ENCODE measurements at regions not wholly inside any gene's neighbourhood (a gene's known extent, or its start where the extent isn't known, plus 50 kb on each side); places are given as distances from the start of the nearest gene placed in this dataset.

DNA sequence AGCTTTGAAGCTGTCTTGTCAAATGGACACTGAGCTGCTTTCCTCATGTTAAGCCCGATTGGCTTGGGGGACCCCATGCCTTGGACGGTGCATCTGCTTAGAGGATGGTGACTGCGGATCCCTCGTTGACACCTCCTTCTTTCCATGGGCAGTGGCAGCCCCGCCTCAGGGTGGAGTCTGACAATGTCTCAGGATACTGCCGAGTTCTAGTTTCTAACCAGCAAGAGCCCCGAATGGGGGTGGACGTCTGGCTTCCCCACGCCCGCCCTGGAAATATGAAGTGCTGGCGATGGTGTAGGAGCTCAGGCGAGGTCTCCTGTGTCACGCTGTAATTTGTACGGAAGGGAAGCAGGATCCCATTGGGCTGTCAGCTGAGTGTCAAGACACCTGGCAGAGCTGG is 106.2 kb upstream of the CTBP2 start:
- 81 to 85% methylated on average over 4 to 13 of the region's 14 CpGs for WGBS, 2 donors (ENCODE audit: low coverage in 1 of 2)
- in situ Hi-C loops (cut with MboI; ENCODE audit: low pct_ligation_motif_present in 1 of 4, low pct_unique_long_range_greater_than_20kb in 1 of 4, low sequenced_read_pairs in 3 of 4), result no loop called here
- Histone ChIP-seq H3K27ac (no peak overlapping the region), H3K9me3 (no peaks in the 10 kb centered on the region), H3K27me3 (no peaks in the 10 kb centered on the region), H3K36me3 (no peaks in the 10 kb centered on the region), H3K4me3 (no peak overlapping the region), H3K4me1 (no peaks in the 10 kb centered on the region)
- DNase-seq, result no peak
- TF ChIP-seq POLR2AphosphoS5 (IDR thresholded peaks at IDR 0.05) (no peak), EP300 (IDR thresholded peaks at IDR 0.05; ENCODE audit: low read depth) (no peak), POLR2A (IDR thresholded peaks at IDR 0.05) (no peak)
- TF ChIP-seq, protein P1, sequence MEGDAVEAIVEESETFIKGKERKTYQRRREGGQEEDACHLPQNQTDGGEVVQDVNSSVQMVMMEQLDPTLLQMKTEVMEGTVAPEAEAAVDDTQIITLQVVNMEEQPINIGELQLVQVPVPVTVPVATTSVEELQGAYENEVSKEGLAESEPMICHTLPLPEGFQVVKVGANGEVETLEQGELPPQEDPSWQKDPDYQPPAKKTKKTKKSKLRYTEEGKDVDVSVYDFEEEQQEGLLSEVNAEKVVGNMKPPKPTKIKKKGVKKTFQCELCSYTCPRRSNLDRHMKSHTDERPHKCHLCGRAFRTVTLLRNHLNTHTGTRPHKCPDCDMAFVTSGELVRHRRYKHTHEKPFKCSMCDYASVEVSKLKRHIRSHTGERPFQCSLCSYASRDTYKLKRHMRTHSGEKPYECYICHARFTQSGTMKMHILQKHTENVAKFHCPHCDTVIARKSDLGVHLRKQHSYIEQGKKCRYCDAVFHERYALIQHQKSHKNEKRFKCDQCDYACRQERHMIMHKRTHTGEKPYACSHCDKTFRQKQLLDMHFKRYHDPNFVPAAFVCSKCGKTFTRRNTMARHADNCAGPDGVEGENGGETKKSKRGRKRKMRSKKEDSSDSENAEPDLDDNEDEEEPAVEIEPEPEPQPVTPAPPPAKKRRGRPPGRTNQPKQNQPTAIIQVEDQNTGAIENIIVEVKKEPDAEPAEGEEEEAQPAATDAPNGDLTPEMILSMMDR (IDR thresholded peaks at IDR 0.05), result no peak
- intact Hi-C loops (cut with DNase I; ENCODE audit: low total_unique reads), result no loop called here

GRCh38 chr10:125265579-125265955 is 105.2 kb upstream of the CTBP2 start:
- Histone ChIP-seq H3K9me3 (no peaks in the 10 kb centered on the region), H3K27me3 (no peaks in the 10 kb centered on the region), H3K27ac (no peak overlapping the region), H3K4me3 (no peak overlapping the region), H3K36me3 (no peaks in the 10 kb centered on the region), H3K4me1 (no peaks in the 10 kb centered on the region)
- in situ Hi-C loops (cut with MboI; ENCODE audit: low pct_ligation_motif_present in 1 of 4, low pct_unique_long_range_greater_than_20kb in 1 of 4, low sequenced_read_pairs in 3 of 4) (no loop called here), intact Hi-C loops (cut with DNase I; ENCODE audit: low total_unique reads) (no loop called here)
- DNase-seq, result no peak
- WGBS, 2 donors (ENCODE audit: low coverage in 1 of 2), result 80 to 82% methylated on average over 3 to 6 of the region's 6 CpGs
- no peak for TF ChIP-seq POLR2A (IDR thresholded peaks at IDR 0.05)
- TF ChIP-seq, protein P1 (IDR thresholded peaks at IDR 0.05), result no peak
- no peak for TF ChIP-seq POLR2AphosphoS5 (IDR thresholded peaks at IDR 0.05)
- TF ChIP-seq EP300 (IDR thresholded peaks at IDR 0.05; ENCODE audit: low read depth), result no peak

DNA sequence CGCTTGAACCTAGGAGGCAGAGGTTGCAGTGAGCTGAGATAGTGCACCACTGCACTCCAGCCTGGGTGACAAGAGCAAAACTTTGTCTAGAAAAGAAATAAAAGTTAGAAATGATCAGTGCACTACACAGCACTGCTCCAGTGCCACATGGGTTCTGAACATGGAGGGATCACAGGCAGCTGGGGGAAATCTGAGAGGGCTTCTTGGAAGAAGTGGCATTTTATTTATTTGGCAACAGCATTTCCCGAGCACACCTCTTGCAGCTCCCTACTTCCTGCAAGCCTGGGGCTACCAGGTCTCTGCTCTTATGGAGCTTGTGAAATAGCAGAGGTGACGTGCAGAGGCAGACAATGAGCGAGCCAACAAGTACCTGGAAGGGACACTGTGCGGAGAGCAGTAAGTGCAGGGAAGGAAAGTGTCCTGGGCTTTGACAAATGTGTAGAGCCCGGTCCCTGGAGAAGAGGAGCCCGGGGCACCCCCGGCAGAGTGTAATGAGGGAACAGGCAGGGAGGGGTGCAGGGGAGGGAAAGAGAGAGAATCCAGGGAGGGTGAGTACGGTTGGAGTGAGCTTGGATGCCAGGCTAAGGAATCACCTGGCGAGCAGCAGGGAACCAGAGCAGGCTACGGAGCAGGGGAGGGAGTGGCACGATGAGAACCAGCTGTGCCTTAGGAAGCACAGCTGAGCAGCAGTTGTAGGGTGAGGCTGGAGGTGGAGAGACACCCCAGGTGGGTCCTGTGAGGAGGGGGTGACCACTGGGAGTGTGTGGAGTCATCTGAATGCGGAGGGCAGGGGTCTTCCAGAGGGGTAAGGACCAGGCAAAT is 104.6 kb upstream of the CTBP2 start:
- Histone ChIP-seq H3K9me3 (no peaks in the 10 kb centered on the region), H3K27me3 (no peaks in the 10 kb centered on the region), H3K36me3 (no peaks in the 10 kb centered on the region), H3K4me3 (no peak overlapping the region), H3K4me1 (no peaks in the 10 kb centered on the region), H3K27ac (no peak overlapping the region)
- in situ Hi-C loops (cut with MboI; ENCODE audit: low pct_ligation_motif_present in 1 of 4, low pct_unique_long_range_greater_than_20kb in 1 of 4, low sequenced_read_pairs in 3 of 4) (no loop called here), intact Hi-C loops (cut with DNase I; ENCODE audit: low total_unique reads) (no loop called here)
- no peak for DNase-seq
- TF ChIP-seq POLR2AphosphoS5 (IDR thresholded peaks at IDR 0.05) (no peak), POLR2A (IDR thresholded peaks at IDR 0.05) (no peak), EP300 (IDR thresholded peaks at IDR 0.05; ENCODE audit: low read depth) (no peak)
- TF ChIP-seq, protein P1 (IDR thresholded peaks at IDR 0.05), result no peak
- WGBS, 2 donors (ENCODE audit: low coverage in 1 of 2), result 60 to 73% methylated on average over 2 to 13 of the region's 13 CpGs

- DNase-seq, result no peak
- intact Hi-C loops (cut with DNase I; ENCODE audit: low total_unique reads), result no loop called here
- Histone ChIP-seq H3K36me3 (no peaks in the 10 kb centered on the region), H3K9me3 (no peaks in the 10 kb centered on the region), H3K27me3 (no peaks in the 10 kb centered on the region), H3K27ac (no peak overlapping the region), H3K4me1 (no peaks in the 10 kb centered on the region), H3K4me3 (no peak overlapping the region)
- TF ChIP-seq POLR2AphosphoS5 (IDR thresholded peaks at IDR 0.05) (no peak), EP300 (IDR thresholded peaks at IDR 0.05; ENCODE audit: low read depth) (no peak), POLR2A (IDR thresholded peaks at IDR 0.05) (no peak)
- TF ChIP-seq, protein P1 (IDR thresholded peaks at IDR 0.05), result no peak
- in situ Hi-C loops (cut with MboI; ENCODE audit: low pct_ligation_motif_present in 1 of 4, low pct_unique_long_range_greater_than_20kb in 1 of 4, low sequenced_read_pairs in 3 of 4), result no loop called here
- WGBS, 2 donors (ENCODE audit: low coverage in 1 of 2), result 100% methylated on average over 1 of the region's 1 CpG; no CpG with 5 or more reads in 1 of the 2 donors
Measured at GRCh38 chr10:125264091-125264490, 103.7 kb upstream of the CTBP2 start.
